ENCODE measurements at regions not wholly inside any gene's neighbourhood (a gene's known extent, or its start where the extent isn't known, plus 50 kb on each side); places are given as distances from the start of the nearest gene placed in this dataset.

GRCh38 chr22:26972286-26972685 is 314.9 kb downstream of the MIAT start:
- TF ChIP-seq CTCF (IDR thresholded peaks at IDR 0.05; ENCODE audit: low read length) (no peak), EZH2 (optimal IDR thresholded peaks at IDR 0.05; ENCODE audit: low read depth, low read length) (no peak)

All from MM.1S (cell line).